KBM-7 (cell line): ENCODE measurements at regions not wholly inside any gene's neighbourhood (a gene's known extent, or its start where the extent isn't known, plus 50 kb on each side); places are given as distances from the start of the nearest gene placed in this dataset.
"Not testable (repeated sequence)": the region's sequence is repeated elsewhere in the genome, so short reads cannot be mapped to it uniquely, and the experiment has no call there.

Experiments used
- DNase-seq: peaks from one replicate; pipeline ENCODE4 v3.0.0-alpha.2; 2015
- in situ Hi-C: fragments of 300-500 bp; cut with MboI; formaldehyde crosslinking; loops from 2 replicates; pipeline ENCODE4 v1.14.3; 2020; ENCODE audit warnings: low sequenced_read_pairs, low pct_unique_long_range_greater_than_20kb, mixed read lengths

DNA sequence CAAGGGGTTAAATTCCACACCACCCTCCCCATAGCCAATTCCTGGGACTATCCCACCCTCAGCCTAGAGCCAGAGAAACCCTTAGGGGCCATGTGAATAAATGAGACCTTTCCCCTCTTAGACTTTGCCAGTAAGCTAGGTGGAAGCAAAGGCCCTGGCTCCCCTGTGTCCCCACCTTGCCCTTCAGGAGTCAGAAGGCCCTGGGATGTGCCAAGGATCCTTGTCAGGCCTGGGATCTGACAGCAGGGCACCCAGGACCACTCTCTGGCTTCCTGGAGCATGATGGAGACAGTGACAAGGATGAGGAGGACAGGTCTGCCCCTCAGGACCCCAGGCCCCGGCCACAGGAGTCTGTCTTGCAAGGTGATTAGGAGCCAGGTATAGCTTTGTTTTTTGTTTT lies 125.0 kb upstream of the HAND1 start:
- no peak for DNase-seq
- in situ Hi-C loops: loop anchor here (25.0 kb wide), 2 partner anchors 516 to 616 kb away; no protein-coding TSS in a partner anchor

DNA sequence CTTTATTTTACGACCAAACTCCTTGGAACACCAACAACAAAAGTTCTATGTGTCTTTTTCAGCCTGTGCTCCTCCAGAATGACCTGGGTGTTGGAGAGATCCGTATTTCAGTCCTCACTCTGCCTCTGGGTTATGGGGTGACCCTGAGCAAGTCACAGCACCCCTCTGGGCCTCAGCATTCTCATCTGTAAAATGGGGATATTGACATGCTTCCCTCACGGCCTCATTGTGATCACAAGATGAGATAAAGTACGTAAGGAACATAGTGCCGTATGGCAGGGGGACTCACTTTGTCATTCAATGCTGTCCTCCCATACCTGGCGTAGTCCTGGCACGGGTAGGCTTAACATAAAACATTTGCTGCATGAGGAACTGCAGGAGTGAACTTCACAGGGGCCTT lies 123.0 kb upstream of the HAND1 start:
- DNase-seq: no peak
- in situ Hi-C loops: loop anchor here (25.0 kb wide), 2 partner anchors 514 to 614 kb away; no protein-coding TSS in a partner anchor

DNA sequence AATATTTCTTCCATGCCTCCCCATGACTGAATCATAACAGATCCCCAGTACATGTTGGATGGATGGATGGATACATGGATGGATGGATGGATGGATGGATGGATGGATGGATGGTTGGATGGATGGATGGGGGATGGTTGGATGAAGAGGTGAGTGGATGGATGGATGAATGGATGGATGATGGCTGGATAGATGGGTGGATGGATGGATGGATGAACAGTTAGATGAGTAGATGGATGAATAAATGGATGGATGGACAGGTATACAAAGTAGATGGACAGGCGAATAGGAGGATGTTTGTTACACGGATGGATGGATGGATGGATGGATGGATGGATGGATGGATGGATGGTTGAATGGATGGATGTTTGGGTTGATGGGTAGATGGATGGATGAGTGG lies 120.0 kb upstream of the HAND1 start:
- DNase-seq: no peak
- in situ Hi-C loops: no loop called here

DNA sequence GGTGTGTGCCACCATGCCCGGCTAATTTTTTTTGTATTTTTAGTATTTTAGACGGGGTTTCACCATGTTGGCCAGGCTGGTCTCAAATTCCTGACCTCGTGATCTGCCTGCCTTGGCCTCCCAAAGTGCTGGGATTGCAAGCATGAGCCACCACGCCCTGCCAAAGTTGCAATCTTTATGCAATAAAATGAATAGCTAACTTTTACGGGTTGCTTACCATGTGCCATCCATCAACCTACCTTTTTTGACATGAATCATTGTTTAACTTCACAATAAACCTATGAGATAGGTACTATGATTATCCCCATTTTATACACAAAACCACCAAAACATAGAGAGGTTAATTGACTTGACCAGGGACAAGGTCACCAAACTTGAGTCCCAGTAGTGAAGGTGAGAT lies 118.8 kb upstream of the HAND1 start:
- in situ Hi-C loops, DNase-seq: not testable (repeated sequence)

DNA sequence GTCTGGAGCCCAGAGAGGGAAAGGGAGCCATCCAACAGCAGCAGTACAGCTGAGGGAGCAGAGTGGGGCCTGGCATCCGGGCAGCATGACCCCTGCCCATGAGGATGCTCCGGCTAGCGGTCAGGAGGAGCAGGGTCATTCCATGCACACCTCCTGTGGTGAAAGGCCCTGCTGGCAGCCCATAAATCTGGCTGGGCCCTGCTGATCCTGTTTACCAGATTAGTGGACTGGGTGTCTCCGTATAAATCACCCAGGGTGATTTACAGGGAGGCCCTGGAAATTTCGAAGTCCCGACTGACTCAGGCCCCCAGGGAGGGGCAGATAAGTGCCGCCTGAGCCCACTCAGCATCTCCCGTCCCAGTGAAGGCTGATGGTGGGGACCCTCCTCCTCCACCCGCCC lies 117.6 kb upstream of the HAND1 start:
- DNase-seq: no peak
- in situ Hi-C loops: no loop called here

DNA sequence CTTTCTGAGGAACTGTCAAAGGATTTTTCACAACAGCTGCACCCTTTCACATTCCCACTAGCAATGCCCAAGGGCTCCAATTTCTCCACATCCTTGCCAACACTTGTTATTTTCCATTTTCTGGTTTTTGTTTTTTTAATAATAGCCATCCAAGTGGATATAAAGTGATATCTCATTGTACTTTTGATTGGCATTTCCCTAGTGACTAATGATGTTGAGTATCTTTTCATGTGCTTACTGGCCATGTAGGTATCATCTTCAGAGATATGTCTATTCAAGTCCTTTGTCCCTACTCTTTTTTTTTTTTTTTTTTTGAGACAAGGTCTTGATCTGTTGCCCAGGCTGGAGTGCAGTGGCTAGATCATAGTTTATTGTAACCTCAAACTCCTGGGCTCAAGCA lies 115.8 kb upstream of the HAND1 start:
- in situ Hi-C loops: no loop called here

DNA sequence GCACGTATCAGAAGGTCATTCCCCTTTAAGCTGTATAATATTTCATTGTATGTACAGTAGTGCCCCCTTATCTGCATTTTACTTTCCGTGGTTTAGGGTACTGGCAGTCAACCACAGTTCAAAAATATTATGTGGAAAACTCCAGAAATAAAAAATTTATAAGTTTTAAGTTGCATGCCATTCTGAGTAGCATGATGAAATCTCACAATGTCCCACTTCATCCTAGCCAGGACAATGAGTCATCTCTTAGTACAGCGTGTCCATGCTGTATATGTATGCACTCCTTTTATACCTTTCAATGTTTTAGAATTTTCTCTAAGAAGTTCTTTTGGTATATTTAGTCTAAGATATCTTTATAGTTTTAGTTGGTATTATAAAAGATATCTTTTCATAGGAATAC lies 115.0 kb upstream of the HAND1 start:
- DNase-seq: no peak

More for the DNA sequence above, 115.8 kb upstream of the HAND1 start:
- DNase-seq: no peak

DNA sequence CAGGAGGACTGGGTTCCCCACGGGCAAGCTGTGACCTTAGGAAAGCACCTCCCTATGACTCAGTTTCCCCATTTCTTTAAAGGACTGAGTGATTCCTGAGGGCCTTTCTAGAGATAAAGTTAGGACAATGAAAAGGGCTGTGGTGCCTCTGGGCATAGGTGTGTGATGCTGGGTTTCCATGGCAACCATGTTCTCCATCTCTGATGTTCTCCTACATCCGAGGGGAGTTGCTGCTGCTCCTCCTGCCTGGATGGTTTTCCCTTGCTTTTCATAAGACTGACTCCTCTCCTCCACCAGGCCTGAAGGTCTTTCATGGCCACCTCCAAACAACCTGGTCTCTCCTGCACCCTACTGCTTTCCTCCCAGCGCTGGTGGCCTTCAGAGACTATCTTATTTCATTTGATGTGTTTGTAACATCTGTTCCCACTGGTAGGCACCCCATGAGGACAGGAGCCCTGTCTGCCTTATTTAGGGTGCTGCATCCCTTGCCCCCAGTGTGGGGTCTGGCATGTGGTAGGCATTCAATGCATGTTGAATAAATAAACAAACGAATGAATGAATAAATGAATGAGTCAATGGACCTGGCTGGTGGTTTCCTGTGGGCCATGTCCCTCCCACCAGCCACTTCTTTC lies 112.2 kb upstream of the HAND1 start:
- no peak for DNase-seq
- in situ Hi-C loops: no loop called here

More for the DNA sequence above, 115.0 kb upstream of the HAND1 start:
- in situ Hi-C loops: no loop called here

DNA sequence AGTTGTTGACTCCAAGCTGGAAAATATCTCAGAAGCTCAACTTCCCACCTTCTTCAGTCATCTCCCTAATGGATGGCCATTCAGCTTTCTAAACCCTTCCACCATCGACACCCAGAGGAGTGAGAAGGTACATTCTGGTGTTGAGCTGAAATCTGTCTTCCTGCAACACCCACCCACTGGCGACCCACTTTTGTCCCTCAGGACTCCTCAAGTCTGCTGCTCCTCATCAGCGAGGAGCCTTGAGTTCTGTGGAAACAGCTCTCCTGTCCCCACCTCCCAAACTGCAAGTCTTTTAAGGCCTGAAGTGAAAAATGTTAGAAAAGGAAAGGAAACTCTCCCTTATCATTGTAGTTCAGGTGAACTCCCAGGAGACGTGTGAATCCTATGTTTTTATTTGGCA lies 111.5 kb upstream of the HAND1 start:
- DNase-seq: no peak
- in situ Hi-C loops: no loop called here

DNA sequence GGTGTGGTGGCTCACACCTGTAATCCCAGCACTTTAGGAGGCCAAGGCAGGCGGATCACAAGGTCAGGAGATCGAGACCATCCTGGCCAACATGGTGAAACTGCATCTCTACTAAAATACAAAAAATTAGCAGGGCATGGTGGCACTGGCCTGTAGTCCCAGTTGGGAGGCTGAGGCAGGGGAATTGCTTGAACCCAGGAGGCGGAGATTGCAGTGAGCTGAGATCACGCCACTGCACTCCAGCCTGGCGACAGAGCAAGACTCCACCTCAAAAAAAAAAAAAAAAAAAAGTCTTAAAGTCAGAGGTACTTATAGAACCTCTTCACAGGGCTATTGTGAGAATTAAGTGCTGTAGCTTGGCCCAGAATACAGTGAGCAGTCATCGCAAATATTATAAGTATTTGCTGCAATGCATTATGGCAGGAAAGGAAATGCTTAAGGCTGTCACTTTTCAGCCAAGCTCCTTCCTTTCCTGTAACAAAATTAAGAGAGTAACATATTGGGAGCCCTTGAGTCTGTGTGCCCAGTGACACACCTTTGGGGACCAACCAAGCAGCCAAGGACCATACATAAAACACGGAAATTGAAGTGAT lies 110.9 kb upstream of the HAND1 start:
- in situ Hi-C loops, DNase-seq: not testable (repeated sequence)

DNA sequence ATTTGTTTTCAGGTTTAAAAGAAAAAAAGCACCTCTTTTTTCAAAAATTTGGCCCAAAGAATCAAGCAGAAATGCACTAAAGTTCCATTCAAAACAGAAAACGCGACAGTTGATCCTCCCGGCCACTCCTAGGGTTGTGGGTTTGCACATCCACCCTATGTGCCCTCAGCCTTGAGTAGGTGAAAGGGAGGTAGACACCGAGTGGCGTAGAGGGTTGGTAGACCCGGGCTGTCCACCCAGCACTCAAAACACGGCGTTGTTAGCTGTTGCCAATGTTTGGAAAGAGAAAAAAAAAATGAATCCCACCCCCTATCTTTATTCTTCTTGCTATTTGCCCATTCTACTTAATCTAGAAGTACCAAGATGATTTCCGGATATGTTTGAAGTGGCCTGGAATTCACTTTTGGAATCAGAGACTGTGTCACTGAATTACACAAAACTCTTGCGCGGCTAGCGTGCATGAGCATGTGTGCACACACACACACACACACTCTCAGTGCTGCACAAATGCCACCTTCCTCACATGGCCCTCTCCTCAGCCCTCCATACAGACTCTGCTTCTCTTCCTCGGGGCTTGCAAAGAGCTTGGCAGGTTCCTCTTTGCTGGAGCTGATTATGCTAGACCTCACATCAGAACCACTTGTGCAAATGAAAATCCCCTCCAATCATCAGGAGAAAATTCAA lies 110.2 kb upstream of the HAND1 start:
- no peak for DNase-seq
- in situ Hi-C loops: no loop called here

DNA sequence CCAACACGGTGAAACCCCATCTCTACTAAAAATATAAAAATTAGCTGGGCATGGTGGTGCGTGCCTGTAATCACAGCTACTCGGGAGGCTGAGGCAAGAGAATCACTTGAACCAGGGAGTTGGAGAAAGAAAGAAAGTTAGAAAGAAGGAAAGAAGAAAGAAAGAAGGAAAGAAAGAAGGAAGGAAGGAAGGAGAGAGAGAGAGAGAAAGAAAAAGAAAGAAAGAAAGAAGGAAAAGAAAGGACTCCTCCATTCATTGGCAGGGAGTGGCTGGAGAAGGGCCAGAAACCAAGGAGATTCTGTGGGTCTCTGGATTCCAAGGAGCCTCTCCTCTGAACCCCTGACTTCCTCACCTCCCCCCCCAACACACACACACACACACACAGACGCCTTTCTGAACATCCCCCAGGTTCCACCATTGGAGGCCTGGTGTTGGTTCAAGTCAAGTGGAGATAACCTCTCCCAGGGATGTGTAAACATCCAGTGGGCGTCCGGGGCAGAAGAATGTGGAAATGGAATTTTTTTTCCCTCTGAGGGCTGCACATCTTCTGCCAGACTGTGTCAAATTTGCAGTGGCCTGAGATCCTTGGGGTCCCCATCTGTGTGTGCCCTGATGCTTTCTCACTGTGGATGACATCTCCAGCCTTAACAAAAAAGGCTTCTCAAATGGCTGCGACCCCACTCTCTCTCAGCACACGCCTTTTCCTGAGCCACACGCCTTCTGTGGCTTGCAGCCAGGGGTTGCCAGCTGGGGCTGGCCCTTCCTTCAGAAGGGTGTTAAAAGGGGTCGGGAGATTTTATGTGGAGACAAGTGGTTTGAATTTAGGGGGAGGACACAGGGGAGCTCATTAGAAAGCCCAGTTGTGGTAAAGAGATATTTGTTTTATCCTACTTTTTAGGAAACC lies 109.3 kb upstream of the HAND1 start:
- in situ Hi-C loops: no loop called here

DNA sequence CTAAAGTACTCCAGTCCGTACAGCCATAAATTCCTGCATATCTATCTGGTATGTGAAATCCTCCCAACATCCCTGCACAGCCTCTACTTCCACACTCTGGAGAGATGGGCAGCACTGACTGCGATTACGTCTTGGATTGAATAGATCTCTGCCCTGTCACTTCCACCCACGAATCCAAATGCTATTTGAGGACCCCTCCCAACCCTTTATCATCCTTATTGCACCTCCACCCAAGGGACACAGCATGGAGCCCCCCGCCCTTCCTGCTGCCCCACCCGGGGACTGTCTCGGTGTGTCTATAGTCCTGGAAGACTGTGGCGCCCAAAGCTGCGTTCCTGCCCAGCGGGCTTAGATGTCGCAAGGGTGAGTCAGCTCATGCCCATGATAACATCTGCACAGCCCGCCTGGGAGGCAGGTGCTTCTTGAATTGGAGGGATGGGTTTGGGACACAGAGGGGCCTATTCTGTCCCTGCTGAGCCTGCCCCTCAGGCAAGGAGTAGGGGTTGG lies 105.7 kb upstream of the HAND1 start:
- in situ Hi-C loops: no loop called here
- DNase-seq: no peak

More for the DNA sequence above, 109.3 kb upstream of the HAND1 start:
- no peak for DNase-seq

DNA sequence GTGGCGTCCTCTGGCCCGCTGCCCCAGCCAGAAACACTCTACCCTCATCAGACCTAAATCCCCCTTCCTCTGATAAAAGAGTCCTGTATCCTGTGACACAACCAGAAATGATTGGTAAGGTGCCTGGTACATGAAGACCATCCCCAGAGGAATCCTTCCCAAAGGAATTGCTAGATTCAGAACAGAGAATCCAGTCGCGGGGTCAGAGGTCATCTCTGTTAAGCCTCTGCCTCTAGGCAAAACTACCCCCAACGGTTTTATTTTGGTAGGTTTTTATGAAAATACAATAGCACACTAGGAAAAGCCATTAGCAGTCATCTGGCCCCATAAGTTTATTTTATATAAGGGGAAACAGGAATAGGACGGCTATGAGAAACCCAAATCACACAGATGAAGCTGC lies 102.4 kb upstream of the HAND1 start:
- DNase-seq: no peak
- in situ Hi-C loops: no loop called here

DNA sequence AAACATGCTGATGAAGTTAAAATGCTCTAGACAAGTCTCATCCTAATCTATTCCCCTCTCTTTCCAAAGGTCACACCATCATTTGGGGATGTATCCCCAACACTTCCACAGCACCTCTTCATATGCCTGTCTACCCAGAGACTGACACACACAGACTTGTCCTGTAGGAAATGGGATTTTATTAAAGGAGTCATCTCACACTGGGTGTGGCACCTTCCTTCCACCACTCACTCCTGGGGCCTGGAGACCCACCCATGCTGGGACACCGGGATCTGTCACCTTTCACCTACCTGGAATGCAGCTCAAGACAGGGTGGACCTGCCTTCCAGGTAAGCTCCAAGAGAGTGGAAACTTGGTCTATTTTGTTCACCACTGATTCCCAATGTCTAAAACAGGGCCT lies 99.4 kb upstream of the HAND1 start:
- DNase-seq: no peak
- in situ Hi-C loops: no loop called here

DNA sequence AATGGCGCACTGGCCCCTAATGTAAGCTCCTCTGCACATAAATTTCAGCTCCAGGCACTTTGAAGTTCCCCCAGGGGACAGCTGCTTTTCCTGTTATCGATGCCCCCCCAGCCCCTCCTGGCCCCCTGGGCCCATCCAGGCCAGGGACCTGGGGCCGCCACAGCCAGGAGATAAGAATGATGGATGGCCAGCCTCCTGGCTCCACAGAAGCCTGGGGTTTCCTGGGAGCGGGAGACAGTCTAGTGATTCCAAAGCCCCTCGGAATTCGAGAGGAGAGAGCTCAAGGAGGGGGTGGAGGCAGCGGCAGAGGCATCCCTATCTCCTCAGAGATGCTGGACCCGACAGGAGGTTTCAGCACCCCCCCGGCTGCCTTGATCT lies 98.4 kb upstream of the HAND1 start:
- DNase-seq: no peak
- in situ Hi-C loops: no loop called here

DNA sequence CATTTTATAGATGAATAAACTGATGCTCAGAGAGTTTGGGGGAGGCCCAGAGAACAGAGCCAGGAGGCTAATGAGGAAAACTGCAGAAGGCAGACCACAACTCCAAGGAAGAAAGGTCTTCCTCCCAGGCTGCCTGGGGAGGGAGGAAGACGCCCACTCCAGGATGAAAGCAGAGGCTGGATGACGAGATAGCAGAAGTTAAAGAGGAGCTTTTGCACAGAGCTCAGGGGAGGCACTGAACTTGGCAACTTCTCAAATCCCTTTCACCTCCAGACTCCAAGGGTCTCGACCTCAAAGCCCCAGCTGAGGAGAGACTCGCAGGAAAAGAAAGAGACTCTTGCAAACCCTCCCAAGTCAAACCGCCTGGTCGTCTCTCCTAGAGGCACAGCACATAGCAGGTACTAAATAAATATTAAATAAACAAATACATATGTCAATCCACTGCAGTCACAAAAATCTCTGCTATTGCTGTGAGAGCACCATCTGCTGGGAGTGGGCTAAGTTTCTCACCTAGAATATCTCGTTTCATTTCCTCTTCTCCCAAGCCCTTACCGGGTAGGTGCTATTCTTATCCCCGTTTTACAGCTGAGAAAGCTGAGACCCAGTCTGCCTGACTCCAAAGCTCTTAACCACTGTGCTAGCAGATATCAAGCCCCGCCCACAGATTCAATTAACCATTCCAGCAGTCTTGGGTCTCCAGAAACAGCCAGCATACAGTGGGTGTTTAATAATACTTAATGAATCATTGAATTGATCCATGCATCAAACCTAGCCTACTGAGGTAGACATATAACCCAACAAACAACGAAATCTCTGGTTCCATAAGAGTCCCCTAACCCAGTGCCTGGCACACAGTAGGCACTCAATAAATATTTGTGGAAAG lies 97.8 kb upstream of the HAND1 start:
- DNase-seq: peak; percentile 1
- in situ Hi-C loops: no loop called here

DNA sequence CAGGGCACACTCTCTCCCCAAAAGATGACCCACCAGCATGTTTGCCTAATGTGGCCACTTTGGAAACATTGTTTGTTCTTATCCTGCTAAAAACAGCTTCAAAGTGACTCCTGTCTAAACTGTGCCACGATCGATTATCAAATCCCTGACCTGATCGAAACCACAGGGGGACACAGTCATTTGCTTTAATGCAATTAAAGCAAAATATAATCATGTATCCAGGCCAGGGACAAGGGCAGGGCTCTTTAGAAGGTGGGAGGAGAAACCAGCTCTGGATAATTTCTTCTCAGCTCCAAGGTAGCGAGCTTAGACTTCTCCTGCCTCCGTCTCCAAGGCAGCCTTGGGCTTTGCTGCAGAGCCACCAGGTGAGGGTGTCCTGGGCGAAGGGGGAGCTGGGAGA lies 95.0 kb upstream of the HAND1 start:
- in situ Hi-C loops: no loop called here
- no peak for DNase-seq
